GM21529 (cell line): ENCODE measurements at regions not wholly inside any gene's neighbourhood (a gene's known extent, or its start where the extent isn't known, plus 50 kb on each side); places are given as distances from the start of the nearest gene placed in this dataset.

Source experiments
- ATAC-seq: cut with Tn5 transposase; IDR thresholded peaks from one replicate; pipeline ENCODE4 v1.9.1; 2021; ENCODE audit not compliant: unreplicated experiment

GRCh38 chr11:119521551-119521950 is 98.6 kb upstream of the THY1 start:
- ATAC-seq: no peak

GRCh38 chr11:119520966-119521365 is 98.0 kb upstream of the THY1 start:
- ATAC-seq: no peak

GRCh38 chr11:119520400-119520799 is 97.4 kb upstream of the THY1 start:
- no peak for ATAC-seq

- no peak for ATAC-seq
Observed at GRCh38 chr11:119519796-119520195, 96.8 kb upstream of the THY1 start.

GRCh38 chr11:119518746-119519730 is 96.1 kb upstream of the THY1 start:
- no peak for ATAC-seq

GRCh38 chr11:119515771-119516400 is 92.9 kb upstream of the THY1 start:
- ATAC-seq: no peak

- no peak for ATAC-seq
Observed at GRCh38 chr11:119513806-119514170, 90.8 kb upstream of the THY1 start.

GRCh38 chr11:119513131-119513805 is 90.3 kb upstream of the THY1 start:
- no peak for ATAC-seq

- no peak for ATAC-seq
Observed at GRCh38 chr11:119512369-119512768, 89.4 kb upstream of the THY1 start.

- ATAC-seq: no peak
Observed at GRCh38 chr11:119511614-119512306, 88.8 kb upstream of the THY1 start.

GRCh38 chr11:119509969-119510401 is 87.0 kb upstream of the THY1 start:
- peak; percentile 84 for ATAC-seq

GRCh38 chr11:119509282-119509841 is 86.4 kb upstream of the THY1 start:
- ATAC-seq: no peak

- ATAC-seq: no peak
Observed at GRCh38 chr11:119506436-119506835, 83.5 kb upstream of the THY1 start.

GRCh38 chr11:119505861-119506260 is 82.9 kb upstream of the THY1 start:
- no peak for ATAC-seq

GRCh38 chr11:119505071-119505470 is 82.1 kb upstream of the THY1 start:
- no peak for ATAC-seq

- no peak for ATAC-seq
Observed at GRCh38 chr11:119504371-119504770, 81.4 kb upstream of the THY1 start.

GRCh38 chr11:119501777-119502405 is 78.9 kb upstream of the THY1 start:
- ATAC-seq: no peak

GRCh38 chr11:119497717-119498116 is 74.7 kb upstream of the THY1 start:
- ATAC-seq: no peak

GRCh38 chr11:119496997-119497396 is 74.0 kb upstream of the THY1 start:
- no peak for ATAC-seq

- no peak for ATAC-seq
Observed at GRCh38 chr11:119496469-119496868, 73.5 kb upstream of the THY1 start.
